Smooth muscle cell (in vitro differentiated cells): ENCODE measurements at regions not wholly inside any gene's neighbourhood (a gene's known extent, or its start where the extent isn't known, plus 50 kb on each side); places are given as distances from the start of the nearest gene placed in this dataset.

Experiments used
- DNase-seq: peaks from one replicate; lab custom pipeline; 2025; ENCODE audit not compliant: unreplicated experiment; lab: John Stamatoyannopoulos, UW
- H2AFZ ChIP-seq: fragments of 200-600 bp; sonication (generic); 2 replicates; pipeline ENCODE4 v1.6.0; 2016; ENCODE audit warnings: antibody characterized with exemption, low read depth, mild to moderate bottlenecking
- H3F3A ChIP-seq: fragments of 200-600 bp; sonication (generic); 2 replicates; pipeline ENCODE4 v1.6.0; 2017; ENCODE audit warnings: antibody characterized with exemption, low read depth
- H3K27ac ChIP-seq: fragments of 200-600 bp; sonication (generic); 2 replicates; pipeline ENCODE4 v1.5.1; 2016; ENCODE audit warnings: low read depth, mild to moderate bottlenecking
- H3K27me3 ChIP-seq: fragments of 200-600 bp; sonication (generic); 2 replicates; pipeline ENCODE4 v1.6.1; 2016; ENCODE audit warnings: low read depth, mild to moderate bottlenecking
- H3K36me3 ChIP-seq: fragments of 200-600 bp; sonication (generic); 2 replicates; pipeline ENCODE4 v1.5.1; 2016; ENCODE audit warnings: low read depth
- H3K4me1 ChIP-seq: fragments of 200-600 bp; sonication (generic); 2 replicates; pipeline ENCODE4 v1.5.1; 2016; ENCODE audit warnings: low read depth
- H3K4me2 ChIP-seq: fragments of 200-600 bp; sonication (generic); 2 replicates; pipeline ENCODE4 v1.6.0; 2016; ENCODE audit warnings: mild to moderate bottlenecking
- H3K4me3 ChIP-seq: fragments of 200-600 bp; sonication (generic); 2 replicates; pipeline ENCODE4 v1.5.1; 2016; ENCODE audit warnings: mild to moderate bottlenecking
- H3K79me2 ChIP-seq: fragments of 200-600 bp; sonication (generic); 2 replicates; pipeline ENCODE4 v1.6.0; 2016; ENCODE audit warnings: low read depth, mild to moderate bottlenecking
- H3K9ac ChIP-seq: fragments of 200-600 bp; sonication (generic); 2 replicates; pipeline ENCODE4 v1.6.0; 2016; ENCODE audit warnings: low read depth
- H3K9me3 ChIP-seq: fragments of 200-600 bp; sonication (generic); replicated peaks from 2 replicates; pipeline ENCODE4 v1.5.1; 2016; ENCODE audit warnings: low read depth
- H4K20me1 ChIP-seq: fragments of 200-600 bp; sonication (generic); 2 replicates; pipeline ENCODE4 v1.6.0; 2016; ENCODE audit warnings: low read depth
- WGBS: methylation state at CpG from one replicate; pipeline ENCODE4 v1.1.7; 2016; ENCODE audit warnings: low lambda C conversion rate; 5-methylcytosine and 5-hydroxymethylcytosine counted together
- TF ChIP-seq, protein P1 (sequence below): fragments of 200-600 bp; sonication (generic); IDR thresholded peaks from 2 replicates; pipeline ENCODE4 v1.5.1; 2017; ENCODE audit warnings: borderline replicate concordance, mild to moderate bottlenecking, antibody characterized with exemption; ENCODE audit not compliant: insufficient read depth, poor library complexity, severe bottlenecking

GRCh38 chr2:21774691-21775368, 651.1 kb downstream of the TDRD15 start:
- DNase-seq, result no peak
- TF ChIP-seq, protein P1, sequence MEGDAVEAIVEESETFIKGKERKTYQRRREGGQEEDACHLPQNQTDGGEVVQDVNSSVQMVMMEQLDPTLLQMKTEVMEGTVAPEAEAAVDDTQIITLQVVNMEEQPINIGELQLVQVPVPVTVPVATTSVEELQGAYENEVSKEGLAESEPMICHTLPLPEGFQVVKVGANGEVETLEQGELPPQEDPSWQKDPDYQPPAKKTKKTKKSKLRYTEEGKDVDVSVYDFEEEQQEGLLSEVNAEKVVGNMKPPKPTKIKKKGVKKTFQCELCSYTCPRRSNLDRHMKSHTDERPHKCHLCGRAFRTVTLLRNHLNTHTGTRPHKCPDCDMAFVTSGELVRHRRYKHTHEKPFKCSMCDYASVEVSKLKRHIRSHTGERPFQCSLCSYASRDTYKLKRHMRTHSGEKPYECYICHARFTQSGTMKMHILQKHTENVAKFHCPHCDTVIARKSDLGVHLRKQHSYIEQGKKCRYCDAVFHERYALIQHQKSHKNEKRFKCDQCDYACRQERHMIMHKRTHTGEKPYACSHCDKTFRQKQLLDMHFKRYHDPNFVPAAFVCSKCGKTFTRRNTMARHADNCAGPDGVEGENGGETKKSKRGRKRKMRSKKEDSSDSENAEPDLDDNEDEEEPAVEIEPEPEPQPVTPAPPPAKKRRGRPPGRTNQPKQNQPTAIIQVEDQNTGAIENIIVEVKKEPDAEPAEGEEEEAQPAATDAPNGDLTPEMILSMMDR, result no peak

GRCh38 chr2:21779786-21780185, 656.0 kb downstream of the TDRD15 start:
- Histone ChIP-seq H3F3A (no peaks in the 10 kb centered on the region), H3K4me2 (no peak overlapping the region), H3K4me3 (no peak overlapping the region), H3K27ac (no peak overlapping the region), H3K9ac (no peak overlapping the region), H3K4me1 (no peaks in the 10 kb centered on the region), H3K9me3 (no peaks in the 10 kb centered on the region), H3K27me3 (peaks cover 4% of the 10 kb centered on the region), H3K36me3 (no peaks in the 10 kb centered on the region), H2AFZ (no peak overlapping the region), H4K20me1 (no peaks in the 10 kb centered on the region), H3K79me2 (no peaks in the 10 kb centered on the region)
- no peak for DNase-seq
- WGBS, result 100% methylated on average over 1 of the region's 1 CpG
- TF ChIP-seq, protein P1, result no peak

More at GRCh38 chr2:21774691-21775368, 651.1 kb downstream of the TDRD15 start:
- Histone ChIP-seq H3K4me3 (no peak overlapping the region), H3K79me2 (no peaks in the 10 kb centered on the region), H3K36me3 (no peaks in the 10 kb centered on the region), H3K4me2 (no peak overlapping the region), H3K9me3 (no peaks in the 10 kb centered on the region), H2AFZ (no peak overlapping the region), H3K4me1 (peaks cover 5% of the 10 kb centered on the region), H3K9ac (no peak overlapping the region), H3K27ac (no peak overlapping the region), H4K20me1 (no peaks in the 10 kb centered on the region), H3F3A (no peaks in the 10 kb centered on the region), H3K27me3 (no peaks in the 10 kb centered on the region)
- WGBS, result 87% methylated on average over 6 of the region's 6 CpGs

DNA sequence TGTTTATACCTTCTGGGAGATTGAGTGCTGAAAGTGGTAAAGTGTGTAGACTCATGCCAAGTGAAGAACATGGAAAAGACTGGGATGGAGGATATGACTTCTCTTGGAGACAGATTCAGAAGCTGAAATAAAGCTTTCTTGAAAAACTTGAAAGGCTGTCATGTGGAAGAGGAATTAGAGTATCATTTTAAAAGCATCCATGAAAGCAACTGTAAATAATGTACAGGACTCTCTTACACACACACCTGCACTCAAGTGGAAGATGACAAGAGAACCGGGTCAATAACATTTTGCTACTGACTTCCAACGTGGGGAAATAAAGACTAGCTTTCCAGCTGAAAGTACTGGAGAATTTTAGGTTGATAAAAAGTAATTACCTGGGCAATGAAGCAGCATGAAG, 658.2 kb downstream of the TDRD15 start:
- no peaks in the 10 kb centered on the region for H3F3A ChIP-seq
- H3K9ac ChIP-seq, result no peak overlapping the region
- H3K4me1 ChIP-seq, result no peaks in the 10 kb centered on the region
- no peak overlapping the region for H3K4me2 ChIP-seq
- no peak for DNase-seq
- H3K27me3 ChIP-seq, result peaks cover 4% of the 10 kb centered on the region
- H3K36me3 ChIP-seq, result no peaks in the 10 kb centered on the region
- H2AFZ ChIP-seq, result no peak overlapping the region
- no peaks in the 10 kb centered on the region for H4K20me1 ChIP-seq
- TF ChIP-seq, protein P1, result no peak
- H3K27ac ChIP-seq, result no peak overlapping the region
- no peak overlapping the region for H3K4me3 ChIP-seq
- WGBS, result 86% methylated on average over 2 of the region's 2 CpGs
- H3K9me3 ChIP-seq, result no peaks in the 10 kb centered on the region
- H3K79me2 ChIP-seq, result no peaks in the 10 kb centered on the region

DNA sequence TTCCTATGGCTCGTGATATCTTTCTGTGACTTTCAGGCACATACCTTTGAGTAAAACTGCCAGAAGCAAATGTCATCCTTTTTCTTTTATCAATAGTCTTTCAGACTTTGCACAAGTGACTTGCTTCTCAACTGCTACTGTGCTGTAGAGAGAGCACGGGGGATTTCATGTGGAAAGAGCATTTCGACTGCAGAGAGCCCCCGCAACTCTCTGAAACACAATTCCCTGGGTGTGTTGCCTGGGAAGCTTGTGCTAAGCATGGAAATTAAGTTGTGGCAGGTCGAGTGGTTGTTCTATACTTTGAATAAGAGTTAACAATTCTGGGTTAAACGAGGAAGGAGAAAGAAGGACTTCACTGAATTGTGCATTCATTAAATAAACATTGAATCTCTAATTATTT, 659.1 kb downstream of the TDRD15 start:
- no peaks in the 10 kb centered on the region for H3F3A ChIP-seq
- no peaks in the 10 kb centered on the region for H3K4me1 ChIP-seq
- H3K36me3 ChIP-seq, result no peaks in the 10 kb centered on the region
- no peaks in the 10 kb centered on the region for H4K20me1 ChIP-seq
- no peaks in the 10 kb centered on the region for H3K79me2 ChIP-seq
- DNase-seq, result no peak
- no peak overlapping the region for H2AFZ ChIP-seq
- H3K27me3 ChIP-seq, result peaks cover 4% of the 10 kb centered on the region
- TF ChIP-seq, protein P1, result no peak
- no peaks in the 10 kb centered on the region for H3K9me3 ChIP-seq
- H3K4me3 ChIP-seq, result no peak overlapping the region
- 87% methylated on average over 6 of the region's 6 CpGs for WGBS
- no peak overlapping the region for H3K4me2 ChIP-seq
- H3K27ac ChIP-seq, result no peak overlapping the region
- H3K9ac ChIP-seq, result no peak overlapping the region
